Hematopoietic multipotent progenitor cell treated with erythropoietin and hydrocortisone succinate and interleukin-3 and kit ligand, for 17 days (in vitro differentiated cells): ENCODE measurements at regions not wholly inside any gene's neighbourhood (a gene's known extent, or its start where the extent isn't known, plus 50 kb on each side); places are given as distances from the start of the nearest gene placed in this dataset.

Experiments
- DNase-seq: peaks from one replicate; pipeline ENCODE4 v3.0.0-alpha.2; 2015; ENCODE audit warnings: low spot score

DNA sequence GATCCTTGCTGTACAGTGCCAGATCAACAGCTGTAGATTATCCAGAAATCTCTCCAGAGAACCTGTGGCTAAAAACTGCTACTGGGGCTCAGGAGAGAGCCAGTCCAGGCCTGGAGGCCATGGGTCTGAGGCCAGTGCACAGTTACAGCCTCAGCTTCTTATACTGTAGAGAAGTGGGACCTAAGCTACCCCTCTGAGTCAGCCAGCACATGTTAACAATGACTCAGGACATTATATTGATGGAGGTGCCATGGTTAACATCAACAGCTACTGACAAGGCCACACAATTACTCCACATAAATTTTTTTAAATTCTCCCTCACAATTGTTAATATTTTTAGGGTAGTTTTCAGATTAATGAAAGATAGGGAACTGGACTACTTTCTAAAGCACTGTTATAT, 138.5 kb downstream of the RBM26 start:
- no peak for DNase-seq

DNA sequence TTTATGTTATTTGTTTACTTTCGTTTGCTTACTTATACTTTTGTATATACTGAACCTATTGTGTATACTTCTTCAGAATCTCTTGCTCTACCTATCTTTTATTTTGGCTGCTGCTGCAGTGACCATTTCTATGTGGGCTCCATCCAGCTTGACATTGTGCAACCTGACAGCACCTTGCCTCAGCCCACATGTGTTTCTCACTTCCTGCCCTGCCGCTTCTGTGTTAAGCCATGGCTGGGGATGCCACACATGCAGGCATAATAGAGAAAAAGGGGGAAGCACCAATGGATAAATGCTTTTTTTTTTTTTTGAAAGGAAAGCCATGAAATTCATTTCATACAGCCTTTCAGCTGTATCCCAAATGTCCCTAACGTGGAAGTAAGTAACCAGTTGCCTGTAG, 147.6 kb downstream of the RBM26 start:
- DNase-seq, result no peak

DNA sequence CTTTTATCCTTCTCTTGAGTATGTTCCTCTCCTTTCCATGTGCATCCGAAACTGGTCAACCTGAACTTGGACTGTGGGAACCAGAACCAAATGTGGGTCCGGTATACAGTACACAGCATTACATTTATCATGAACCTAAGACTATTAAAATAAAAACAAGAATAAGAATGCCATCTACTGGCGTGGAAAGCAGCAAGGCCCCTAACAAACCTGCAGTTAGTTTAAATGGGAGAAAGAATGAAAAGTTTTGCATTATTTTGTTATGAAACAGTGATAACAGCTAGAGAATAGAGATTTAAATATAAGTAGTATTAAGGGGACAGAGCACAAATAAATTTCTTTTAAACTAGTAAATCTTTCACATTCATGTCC, 159.5 kb downstream of the RBM26 start:
- no peak for DNase-seq

DNA sequence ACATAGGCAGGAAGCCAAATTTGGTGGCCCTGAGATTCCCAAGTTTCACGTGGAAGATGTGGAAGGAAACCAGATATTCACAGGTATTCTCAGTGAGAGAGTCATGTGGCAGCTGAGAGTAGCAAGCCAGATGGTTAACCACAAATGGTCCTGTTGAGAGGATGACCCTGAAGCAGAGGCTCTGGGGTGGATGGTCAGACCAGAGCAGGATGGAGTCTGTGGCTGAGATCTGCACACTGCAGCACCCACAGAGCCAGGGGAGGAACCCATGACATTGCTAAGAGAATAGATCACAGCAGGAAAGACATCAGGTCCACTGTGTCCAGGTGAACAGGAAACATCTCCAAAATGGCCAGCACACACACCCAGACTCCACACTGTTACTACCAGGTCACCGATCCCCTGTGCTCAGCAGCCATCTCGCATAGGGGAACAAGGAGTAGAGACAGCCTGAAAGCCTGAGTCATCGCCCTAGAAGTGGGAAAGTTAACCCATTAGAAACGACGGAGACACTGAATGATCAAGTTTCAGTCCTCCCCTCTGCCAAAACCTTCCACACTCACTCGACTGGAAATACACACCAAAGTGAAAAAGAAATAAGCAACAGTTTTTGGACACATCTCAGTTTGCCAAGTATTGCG, 160.0 kb downstream of the RBM26 start:
- DNase-seq, result no peak

- no peak for DNase-seq
These were observed 164.4 kb downstream of the RBM26 start for GRCh38 chr13:79241697-79242096.

DNA sequence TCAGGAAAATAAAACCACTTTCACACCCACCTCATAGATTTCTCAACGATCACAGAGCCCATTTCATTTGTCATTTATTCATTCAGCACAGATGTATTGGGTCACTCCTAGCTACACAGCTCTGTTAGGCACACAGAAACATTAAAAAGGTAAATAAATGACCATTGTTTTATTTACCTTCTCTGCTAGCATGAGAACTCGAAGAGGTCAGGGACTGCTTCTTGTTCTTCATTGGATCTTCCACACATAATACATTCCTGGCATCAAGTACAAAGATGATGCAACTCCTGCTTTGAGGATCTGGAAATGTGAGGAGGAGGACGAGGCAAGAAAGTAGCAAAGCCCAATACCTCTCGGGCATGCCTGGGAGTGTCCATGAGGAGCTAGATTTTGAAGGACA, 168.1 kb downstream of the RBM26 start:
- no peak for DNase-seq

- DNase-seq, result no peak
These were observed 174.2 kb downstream of the RBM26 start for GRCh38 chr13:79231887-79232286.

- no peak for DNase-seq
These were observed 176.3 kb downstream of the RBM26 start for GRCh38 chr13:79229761-79230160.

- DNase-seq, result no peak
These were observed 177.1 kb downstream of the RBM26 start for GRCh38 chr13:79228972-79229371.

DNA sequence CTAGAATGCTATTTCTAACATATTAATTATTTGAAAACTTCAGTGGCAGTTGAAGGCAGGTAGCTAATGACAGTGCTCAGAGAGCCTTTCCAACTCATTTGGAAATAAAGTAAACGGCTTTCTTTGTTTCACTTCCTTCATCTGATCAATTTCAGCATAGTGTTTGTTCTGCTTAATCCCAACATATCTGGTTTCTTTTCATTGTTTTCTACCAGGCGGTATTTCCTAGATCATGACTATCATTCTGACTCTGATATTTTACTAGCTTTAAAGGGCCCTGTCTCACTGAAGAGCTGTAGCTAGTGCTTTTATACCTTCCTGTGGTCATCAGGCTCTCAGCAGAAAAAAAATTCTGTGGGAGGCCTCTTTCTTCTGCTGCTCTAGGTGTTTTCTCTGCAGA, 178.6 kb downstream of the RBM26 start:
- DNase-seq, result no peak

GRCh38 chr13:79226938-79227337, 179.1 kb downstream of the RBM26 start:
- no peak for DNase-seq

DNA sequence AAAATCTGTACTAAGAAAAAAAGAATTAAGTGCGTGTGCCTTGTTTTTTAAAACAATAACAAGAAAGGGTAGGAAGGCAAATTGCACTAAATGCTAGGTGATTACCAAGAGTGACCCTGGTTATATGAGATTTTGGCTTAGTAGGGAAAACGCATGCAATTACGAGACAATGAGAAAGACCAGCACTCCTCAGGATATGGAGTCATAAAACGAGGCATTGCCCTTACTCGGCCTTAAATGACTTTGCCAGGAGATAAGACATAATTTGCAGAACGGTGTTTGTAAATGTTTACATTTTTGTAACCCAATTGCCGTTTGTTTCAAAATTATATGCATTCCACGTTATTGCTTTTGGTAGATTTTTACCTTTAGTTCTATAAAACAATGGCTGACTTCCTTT, 179.8 kb downstream of the RBM26 start:
- no peak for DNase-seq

DNA sequence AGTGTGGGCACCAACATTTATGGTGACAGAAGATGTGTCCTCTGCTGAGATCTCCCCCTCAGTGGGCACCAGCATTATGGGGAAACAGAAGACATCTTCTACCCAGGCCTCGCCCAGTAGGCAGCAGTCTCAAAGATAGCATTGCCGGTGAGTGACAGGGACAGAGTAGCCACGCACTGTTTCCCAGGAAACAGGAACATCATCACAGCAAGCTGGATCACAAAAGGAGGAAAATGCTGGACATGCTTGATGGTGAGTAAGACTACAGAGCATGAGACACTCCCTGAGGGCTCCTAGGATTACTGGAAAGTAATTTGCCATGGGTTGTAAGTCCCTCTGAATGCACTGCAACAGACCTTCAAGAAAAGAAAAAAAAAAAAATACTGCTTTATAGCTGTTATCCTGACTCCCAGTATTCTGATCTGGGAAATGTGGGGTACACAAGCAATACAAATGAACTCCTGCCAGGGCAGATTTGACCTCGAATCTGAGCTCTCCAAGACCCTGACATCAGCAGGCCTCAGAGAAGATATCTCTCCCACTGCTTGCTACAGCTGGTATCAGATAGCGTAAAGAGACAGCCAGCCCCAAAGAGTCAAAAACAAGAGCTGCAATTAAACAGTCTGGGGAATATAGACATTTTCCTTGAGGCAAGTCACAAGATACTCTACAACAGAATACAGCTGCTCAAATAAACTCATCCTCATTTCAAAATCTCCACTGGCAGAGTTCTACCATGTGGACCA, 180.4 kb downstream of the RBM26 start:
- no peak for DNase-seq

- no peak for DNase-seq
These were observed 183.4 kb downstream of the RBM26 start for GRCh38 chr13:79222427-79223205.

DNA sequence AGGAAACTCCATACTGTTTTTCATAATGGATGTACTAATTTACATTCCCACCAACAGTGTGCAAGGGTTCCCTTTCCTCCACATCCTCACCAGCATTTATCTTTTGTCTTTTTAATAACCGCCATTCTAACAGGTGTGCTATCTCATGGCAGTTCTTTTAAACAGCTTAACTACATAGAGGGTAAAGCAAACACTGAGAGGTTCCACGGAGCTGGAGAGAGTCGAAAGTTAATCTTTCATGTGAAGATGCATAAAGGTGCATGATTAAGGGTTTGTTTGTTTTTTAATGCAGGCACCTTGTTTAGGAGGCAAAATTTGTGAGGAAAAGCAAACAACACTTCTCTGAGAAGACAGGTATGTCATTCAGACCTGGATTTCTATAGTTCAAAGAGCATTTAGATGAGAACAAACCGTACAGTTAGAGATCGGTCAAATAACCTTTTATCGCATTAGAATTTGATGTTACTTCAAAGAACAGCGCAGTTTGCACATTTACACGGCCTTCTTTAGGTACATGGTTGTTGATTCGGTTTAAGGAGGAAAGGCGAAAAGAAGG, 193.9 kb downstream of the RBM26 start:
- DNase-seq, result no peak

DNA sequence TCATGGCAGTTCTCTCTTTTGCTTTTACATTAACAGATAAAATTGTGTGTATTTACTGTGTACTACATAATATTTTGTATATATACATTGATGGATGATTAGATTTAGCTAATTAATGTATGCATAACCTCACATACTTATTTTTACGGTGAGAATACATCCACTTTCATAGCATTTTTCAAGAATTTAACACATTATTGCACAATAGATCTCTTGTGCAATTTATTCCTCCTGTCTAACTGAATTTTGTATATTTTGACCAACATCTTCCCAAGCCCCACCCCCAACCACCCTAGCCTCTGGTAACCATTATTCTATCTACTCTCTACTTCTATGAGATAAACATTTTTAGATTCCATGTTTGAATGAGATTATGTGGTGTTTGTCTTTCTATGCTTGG, 194.7 kb downstream of the RBM26 start:
- no peak for DNase-seq

DNA sequence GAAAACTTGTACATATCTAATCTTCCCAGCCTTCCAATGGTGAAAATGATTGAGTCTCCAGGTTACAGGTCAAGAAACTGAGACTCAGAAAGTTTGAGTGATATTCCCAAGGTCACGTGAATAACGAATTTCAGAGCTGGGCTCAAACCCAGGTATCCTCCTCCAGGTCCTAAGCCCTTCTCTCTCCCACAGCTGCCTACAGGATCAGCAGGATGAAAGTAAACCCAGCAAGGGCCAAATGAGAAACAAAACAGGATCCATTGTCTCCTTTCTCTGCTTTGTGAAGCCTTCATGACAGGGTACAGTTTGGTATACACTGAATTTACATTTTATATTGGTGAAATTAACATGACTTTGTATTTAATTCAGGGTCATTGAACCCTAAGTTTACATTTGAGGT, 208.1 kb downstream of the RBM26 start:
- DNase-seq, result no peak

DNA sequence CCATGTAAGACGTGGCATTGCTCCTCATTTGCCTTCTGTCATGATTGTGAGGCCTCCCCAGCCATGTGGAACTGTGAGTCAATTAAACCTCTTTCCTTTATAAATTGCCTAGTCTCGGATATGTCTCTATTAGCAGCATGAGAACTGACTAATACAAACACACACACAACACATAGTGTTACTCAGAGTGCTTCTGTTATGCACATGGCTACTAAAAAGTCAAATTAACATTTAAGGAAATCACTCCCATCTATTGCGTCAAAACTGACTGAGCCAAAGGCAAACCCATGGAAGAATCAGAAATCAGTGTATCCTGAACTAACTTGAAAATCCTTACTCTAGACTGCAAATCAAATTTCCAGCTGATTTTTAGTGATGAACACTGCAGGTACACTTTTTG, 209.2 kb downstream of the RBM26 start:
- no peak for DNase-seq

- no peak for DNase-seq
These were observed 209.7 kb downstream of the RBM26 start for GRCh38 chr13:79196366-79196765.

DNA sequence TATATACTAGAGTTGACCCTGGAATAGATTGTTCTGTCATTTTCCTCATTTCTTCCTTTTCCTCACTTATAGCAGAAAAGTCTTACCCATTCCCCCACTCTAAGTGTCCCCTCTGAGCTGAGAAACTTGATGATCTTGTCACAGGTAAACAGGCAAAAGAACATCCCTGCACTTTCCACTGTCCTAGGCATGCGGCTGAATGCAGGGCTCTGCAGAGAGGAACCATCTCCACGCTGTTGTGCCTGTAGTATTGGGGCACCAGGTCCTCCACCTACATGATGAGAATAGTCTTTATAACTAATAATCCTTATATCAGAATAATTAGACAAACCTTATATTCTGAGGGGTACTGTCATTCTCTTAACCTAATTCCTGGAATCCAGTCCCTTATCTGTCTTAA, 211.3 kb downstream of the RBM26 start:
- no peak for DNase-seq

DNA sequence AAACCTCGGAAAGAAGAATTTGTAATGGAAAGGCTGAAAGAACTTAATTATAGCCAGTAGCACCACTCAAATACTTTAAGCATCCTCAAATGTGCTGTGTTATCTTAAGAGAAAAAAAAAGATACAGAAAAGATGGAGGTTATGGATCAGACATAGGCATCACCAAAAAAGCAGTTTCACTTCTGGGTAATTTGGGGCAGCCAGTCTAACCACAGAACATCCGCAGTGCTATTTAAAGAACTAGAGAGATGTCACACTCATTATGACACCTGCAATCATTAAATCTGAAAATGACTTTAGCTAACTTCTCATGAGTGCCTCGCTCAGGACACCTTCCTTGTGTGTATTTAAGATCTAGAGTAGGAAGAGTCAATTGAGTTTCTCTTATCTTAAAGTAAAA, 211.8 kb downstream of the RBM26 start:
- no peak for DNase-seq

- no peak for DNase-seq
These were observed 214.6 kb downstream of the RBM26 start for GRCh38 chr13:79191501-79191900.

DNA sequence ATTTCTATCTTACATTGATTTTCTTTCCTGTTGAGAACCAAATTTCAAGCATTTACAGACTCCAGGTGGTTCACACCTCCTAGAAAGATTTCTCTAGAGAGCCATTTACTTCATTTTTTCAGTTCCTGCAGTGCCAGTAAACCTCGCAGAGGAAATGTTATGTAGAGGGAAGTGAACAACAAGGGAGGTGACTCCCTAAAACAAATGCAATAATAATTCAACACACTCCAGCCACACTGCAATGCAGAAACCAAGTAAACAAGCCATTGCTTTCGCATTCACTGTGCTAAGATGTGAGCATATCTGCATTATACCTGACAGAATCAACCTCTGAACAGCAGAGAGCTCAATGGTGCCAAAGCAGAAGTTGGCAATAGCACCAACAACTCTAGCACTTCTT, 215.1 kb downstream of the RBM26 start:
- no peak for DNase-seq
